ENCODE measurements at regions not wholly inside any gene's neighbourhood (a gene's known extent, or its start where the extent isn't known, plus 50 kb on each side); places are given as distances from the start of the nearest gene placed in this dataset.
"Not testable (repeated sequence)": the region's sequence is repeated elsewhere in the genome, so short reads cannot be mapped to it uniquely, and the experiment has no call there.

DNA sequence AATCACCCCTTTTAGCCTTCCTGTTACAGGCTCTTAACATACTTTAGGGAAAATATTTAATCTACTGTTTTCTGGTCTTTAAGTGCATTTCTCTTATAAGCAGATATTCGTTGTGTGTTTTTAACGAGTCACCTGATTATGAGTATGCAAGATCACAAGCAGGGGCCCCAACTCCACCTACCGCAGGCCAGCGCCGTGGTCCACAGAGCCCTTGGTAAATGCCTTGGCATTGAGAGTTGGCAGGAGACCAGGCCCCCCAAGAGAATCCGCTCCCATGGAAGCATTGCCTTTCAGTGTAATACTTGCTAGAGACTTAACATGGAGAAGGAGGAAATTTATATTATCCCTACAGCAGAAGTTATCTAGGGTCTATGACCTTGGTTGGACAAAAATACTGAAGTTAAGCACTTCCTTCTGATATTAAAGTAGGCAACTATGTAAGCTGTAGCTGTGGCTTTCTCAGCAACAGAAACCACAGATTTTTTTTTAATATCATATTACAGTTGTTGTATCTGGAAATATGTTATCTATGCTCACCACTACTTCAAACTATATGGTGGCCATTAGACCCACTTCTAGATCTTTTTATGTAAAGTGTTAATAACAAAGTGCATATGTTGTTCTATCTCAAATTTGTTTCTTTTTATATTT lies 241.8 kb upstream of the MGAT5 start:
- no peak for DNase-seq

- no peak for DNase-seq
These were observed 239.5 kb upstream of the MGAT5 start for GRCh38 chr2:134014196-134014960.

GRCh38 chr2:134019871-134020270 lies 234.0 kb upstream of the MGAT5 start:
- no peak for DNase-seq

GRCh38 chr2:134020608-134021007 lies 233.3 kb upstream of the MGAT5 start:
- DNase-seq: no peak

DNA sequence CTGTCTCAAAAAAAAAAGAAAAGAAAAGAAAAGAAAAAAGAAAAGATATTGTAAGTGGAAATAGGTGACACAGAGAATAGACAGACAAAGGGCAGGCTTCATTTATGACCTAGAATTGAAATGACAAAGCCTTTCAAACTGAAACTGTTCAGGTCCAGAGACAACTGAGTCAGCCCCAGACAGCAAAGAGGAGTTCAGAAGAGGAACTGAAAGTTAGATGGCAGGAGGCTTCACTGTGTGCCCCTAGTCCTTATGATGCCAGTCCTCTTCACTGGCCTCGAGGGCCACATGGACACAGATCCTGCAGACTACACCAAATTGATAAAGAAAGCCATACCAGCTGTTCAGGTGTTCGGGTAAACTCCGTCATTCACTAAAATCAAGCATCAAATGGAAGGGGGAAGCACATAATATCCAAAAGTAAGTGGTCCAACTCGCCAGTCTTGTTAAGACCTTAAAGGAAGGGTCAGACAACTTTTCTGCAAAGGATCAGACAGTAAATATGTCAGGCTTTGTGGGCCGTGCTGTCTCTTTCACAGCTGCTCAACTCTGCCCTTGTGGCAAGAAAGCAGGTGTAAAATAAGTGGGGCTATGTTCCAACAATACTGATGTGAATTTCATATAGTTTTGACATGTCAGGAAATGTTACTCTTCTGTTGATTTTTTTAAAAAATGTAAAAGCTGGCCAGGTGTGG lies 231.9 kb upstream of the MGAT5 start:
- DNase-seq: no peak

DNA sequence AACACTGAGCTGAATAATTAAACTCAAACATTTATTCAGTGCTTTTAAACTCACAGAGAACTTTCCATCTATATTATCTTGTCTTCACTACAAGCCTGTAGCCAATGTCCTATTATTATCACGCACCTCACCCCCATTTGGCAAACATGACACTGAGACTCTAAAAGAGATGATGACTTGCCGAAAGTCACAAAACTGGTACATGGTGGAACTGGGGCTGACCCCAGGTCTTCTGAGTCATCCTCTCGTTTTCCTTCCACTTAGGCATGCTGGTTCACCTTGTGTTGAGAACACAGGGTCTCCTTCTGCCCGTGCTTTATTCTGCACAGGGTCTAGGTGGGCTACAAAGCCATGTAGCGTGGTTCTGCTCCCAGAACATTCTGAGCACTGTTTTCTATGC lies 230.0 kb upstream of the MGAT5 start:
- DNase-seq: no peak

- DNase-seq: no peak
These were observed 225.9 kb upstream of the MGAT5 start for GRCh38 chr2:134027980-134028379.

DNA sequence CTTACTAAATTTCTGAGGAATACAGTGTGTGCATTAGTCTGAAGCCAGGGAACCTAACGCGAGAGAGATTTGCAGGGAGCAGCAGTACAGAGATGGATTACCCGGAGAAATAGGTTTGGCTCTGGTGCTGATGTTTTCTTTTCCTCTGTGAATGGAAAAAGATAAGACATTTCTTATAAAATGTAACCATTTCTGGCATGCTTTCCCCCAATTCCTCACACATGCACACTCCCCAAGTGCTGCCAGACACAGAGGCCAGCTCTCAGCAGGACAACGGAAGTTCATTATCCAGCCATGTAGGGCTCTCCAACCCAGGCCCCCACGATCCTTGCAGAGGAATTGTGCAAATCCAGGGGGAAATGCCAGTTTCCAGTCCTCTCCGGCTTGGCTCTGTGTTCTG lies 224.5 kb upstream of the MGAT5 start:
- peak in 1 of 56 donors; percentile 10 for DNase-seq

DNA sequence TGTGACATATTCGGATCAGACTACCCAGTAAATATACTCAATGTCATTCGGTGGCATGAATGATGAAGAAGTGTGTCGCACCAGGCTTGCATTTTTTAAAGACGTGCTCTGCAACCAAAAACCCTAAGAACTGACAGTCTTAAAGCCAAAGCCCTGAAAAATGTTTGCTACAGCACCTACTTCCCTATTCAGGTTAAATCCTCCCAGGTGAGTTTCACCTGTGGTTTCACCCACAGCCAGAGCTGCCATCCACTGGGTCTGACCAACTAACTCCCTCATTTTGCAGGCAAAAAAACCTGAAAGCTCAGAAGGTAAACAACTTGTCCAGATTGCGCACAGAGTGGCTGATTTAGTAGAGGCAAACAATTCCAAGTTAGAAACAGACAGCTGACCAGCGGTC lies 222.3 kb upstream of the MGAT5 start:
- no peak for DNase-seq

GRCh38 chr2:134035605-134036370 lies 218.1 kb upstream of the MGAT5 start:
- DNase-seq: no peak

DNA sequence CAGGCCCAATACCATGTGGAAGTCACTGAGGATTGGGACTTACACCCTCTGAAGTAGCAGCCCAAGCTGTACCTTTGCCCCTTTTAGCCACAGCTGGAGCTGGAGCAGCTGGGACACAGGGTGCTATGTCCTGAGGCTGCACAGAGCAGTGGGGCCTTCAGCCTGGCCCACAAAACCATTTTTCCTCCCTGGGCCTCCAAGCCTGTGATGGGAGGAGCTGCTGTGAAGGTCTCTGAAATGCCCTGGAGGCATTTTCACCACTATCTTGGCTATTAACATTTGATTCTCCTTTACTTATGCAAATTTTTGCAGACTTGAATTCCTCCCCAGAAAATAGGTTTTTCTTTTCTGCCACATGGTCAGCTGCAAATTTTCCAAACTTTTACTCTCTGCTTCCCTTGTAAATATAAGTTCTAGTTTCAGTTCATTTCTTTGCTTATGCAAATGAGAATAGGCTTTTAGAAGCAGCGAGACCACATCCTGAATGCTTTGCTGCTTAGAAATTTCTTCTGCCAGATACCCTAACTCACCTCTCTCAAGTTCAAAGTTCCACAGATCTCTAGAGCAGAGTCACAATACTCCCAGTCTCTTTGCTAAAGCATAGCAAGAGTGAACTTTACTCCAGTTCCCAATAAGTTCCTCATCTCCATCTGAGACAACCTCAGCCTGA lies 213.8 kb upstream of the MGAT5 start:
- no peak for DNase-seq

DNA sequence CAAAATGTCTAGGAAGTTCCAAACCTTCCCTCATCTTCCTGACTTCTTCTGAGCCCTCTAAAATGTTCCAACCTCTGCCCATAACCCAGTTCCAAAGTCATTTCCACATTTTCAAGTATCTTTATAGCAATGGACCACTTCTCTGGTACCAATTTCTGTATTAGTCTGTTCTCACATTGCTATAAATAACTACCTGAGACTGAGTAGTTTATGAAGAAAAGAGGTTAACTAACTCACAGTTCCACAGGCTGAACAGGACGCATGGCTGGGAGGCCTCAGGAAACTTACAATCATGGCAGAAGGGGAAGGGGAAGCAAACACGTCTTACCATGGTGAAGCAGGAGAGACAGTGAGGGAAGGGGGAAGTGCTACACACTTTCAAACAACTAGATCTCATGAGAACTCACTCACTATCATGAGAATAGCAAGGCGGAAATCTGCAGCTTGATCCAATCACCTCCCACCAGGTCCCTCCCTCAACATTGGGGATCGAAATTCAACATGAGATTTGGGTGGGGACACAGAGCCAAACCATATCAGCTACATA lies 213.2 kb upstream of the MGAT5 start:
- not testable (repeated sequence) for DNase-seq

DNA sequence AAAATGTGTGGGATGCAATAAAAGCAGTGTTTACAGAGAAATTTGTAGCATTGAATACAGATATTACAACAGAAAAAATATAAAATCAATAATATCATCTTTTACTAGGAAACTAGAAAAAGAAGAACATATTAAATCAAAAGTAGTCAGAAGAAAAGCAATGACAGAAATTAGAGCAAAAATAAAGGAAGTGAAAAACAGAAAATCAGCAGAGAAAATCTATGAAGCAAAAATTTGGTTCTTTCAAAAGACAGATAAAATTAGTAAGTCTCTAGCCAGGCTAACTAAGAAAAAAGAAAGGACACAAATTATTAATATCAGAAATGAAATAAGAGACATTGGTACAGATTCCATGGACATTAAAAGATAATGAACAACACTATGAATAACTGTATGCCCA lies 212.0 kb upstream of the MGAT5 start:
- no peak for DNase-seq

- DNase-seq: not testable (repeated sequence)
These were observed 210.8 kb upstream of the MGAT5 start for GRCh38 chr2:134043028-134043427.

DNA sequence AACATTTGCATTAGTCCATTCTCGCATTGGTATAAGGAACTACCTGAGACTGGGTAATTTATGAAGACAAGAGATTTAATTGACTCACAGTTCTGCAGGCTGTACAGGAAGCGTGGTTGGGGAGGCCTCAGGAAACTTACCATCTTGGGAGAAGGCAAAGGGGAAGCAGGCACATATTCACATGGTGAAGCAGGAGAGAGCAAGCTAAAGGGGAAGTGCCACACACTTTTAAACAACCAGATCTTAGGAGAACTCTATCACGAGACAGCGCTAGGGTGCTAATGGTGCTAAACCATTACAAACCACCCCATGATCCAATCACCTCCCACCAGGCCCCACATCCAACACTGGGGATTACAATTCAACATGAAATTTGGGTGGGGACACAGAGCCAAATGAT lies 201.7 kb upstream of the MGAT5 start:
- DNase-seq: no peak

DNA sequence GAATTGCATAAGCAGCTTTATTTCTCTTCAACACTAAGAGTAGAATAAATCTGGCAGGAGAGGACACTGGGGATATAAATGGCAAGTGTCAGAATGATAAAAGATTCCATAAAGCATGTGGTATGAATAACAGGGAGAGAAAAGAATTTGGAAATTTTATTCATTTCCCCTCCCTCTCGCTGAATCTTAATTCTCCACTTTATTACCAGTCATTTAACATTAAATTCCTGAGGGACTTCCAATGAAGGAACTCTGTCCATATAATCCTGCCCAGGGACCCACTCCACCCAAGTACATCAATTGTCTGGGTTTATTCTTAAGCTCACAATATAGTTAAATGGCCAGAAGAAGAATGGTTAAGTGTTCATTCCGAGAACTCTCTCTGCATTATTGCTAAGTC lies 197.7 kb upstream of the MGAT5 start:
- no peak for DNase-seq

DNA sequence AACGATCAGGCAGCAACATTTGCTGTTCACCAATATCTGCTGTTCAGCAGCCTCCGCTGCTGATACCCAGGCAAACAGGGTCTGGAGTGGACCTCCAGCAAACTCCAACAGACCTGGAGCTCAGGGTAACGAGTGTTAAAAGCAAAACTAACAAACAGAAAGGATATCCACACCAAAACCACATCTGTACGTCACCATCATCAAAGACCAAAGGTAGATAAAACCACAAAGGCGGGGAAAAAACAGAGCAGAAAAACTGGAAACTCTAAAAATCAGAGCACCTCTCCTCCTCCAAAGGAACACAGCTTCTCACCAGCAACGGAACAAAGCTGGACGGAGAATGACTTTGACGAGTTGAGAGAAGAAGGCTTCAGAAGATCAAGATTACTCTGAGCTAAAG lies 192.8 kb upstream of the MGAT5 start:
- DNase-seq: not testable (repeated sequence)

- DNase-seq: not testable (repeated sequence)
These were observed 191.6 kb upstream of the MGAT5 start for GRCh38 chr2:134062235-134062634.

GRCh38 chr2:134063916-134064315 lies 190.0 kb upstream of the MGAT5 start:
- DNase-seq: not testable (repeated sequence)

- no peak for DNase-seq
These were observed 183.6 kb upstream of the MGAT5 start for GRCh38 chr2:134070281-134070741.

DNA sequence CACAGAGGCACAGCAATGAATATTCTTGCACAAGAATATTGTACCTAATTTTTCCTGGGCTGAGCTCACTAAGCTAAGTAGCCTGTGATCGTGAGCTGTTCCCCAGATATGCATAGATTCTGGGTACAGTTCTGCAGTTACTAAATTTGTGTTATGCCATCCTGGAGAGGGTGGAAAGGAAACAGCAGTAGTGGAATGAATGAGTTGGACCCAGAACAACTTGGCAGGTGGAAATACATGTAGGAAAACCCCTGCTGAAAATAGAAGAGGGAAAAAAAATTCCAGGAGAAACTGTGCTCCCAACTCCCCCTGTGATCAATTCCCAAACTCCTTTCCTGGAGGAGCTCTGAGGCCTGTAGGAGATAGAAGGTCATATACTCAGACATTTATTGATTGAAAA lies 181.5 kb upstream of the MGAT5 start:
- no peak for DNase-seq
